ENCODE measurements at regions not wholly inside any gene's neighbourhood (a gene's known extent, or its start where the extent isn't known, plus 50 kb on each side); places are given as distances from the start of the nearest gene placed in this dataset.

DNA sequence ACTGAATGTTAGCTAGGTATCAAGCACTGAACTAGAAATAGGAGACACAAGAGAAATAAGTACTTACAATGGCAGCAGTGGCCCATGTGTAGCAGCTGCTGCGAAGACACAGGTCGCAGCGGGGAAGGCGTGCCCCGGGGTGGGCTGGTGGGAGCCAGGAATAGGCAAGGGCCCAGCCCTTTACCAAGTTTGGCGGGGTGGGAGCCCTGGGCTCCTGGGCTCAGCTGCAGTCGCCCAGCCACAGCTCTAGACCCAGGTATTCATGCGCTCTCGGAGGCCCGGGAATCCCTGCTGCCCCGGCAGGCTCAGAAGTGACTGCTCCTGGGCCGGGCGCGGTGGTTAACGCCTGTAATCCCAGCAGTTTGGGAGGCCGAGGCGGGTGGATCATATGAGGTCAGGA lies 1287.3 kb downstream of the CNTNAP5 start:
- H3K4ac ChIP-seq (ENCODE audit: low read depth, low read length), result no peak overlapping the region
- no TSS peak for BruUV-seq (replicated peaks)
- DNase-seq, result no peak

More for the DNA sequence above, 1287.3 kb downstream of the CNTNAP5 start:
- no peaks in the 10 kb centered on the region for H3K36me3 ChIP-seq (ENCODE audit: control insufficient read depth, insufficient read depth, low read length)
- POLR2A ChIA-PET (ENCODE audit: unreplicated experiment), result no interaction called here
- no peaks in the 10 kb centered on the region for H3K9me1 ChIP-seq (ENCODE audit: insufficient read depth, low read length)
- H4K91ac ChIP-seq (ENCODE audit: insufficient read depth, low read depth, low read length), result no peak overlapping the region
- no peak overlapping the region for H3K56ac ChIP-seq (ENCODE audit: extremely low read depth, insufficient read depth, low read length)
- no peak overlapping the region for H2BK5ac ChIP-seq (ENCODE audit: low read depth, low read length, poor library complexity, severe bottlenecking)
- in situ Hi-C loops (cut with MboI; ENCODE audit: low sequenced_read_pairs), result no loop called here
- no peaks in the 10 kb centered on the region for H3K79me1 ChIP-seq (ENCODE audit: low read depth in 1 of 2, low read length in 2 of 2)
- no peak overlapping the region for H2AK5ac ChIP-seq (ENCODE audit: low read depth, low read length)
- no peaks in the 10 kb centered on the region for H3K4me1 ChIP-seq (ENCODE audit: control insufficient read depth, insufficient read depth, low read length)
- H3K9me3 ChIP-seq (ENCODE audit: control insufficient read depth, insufficient read depth, low read length), result peaks cover 6% of the 10 kb centered on the region
- no peak overlapping the region for H3K4me2 ChIP-seq (ENCODE audit: low read depth, low read length)
- no peak overlapping the region for H3K18ac ChIP-seq (ENCODE audit: low read depth, low read length)
- H3K14ac ChIP-seq (replicated peaks; ENCODE audit: low read depth, low read length), result no peak overlapping the region
- no peak overlapping the region for H4K5ac ChIP-seq (ENCODE audit: low read depth, low read length)
- no peaks in the 10 kb centered on the region for H4K20me1 ChIP-seq (ENCODE audit: insufficient read depth, low read length)
- H2AFZ ChIP-seq (replicated peaks; ENCODE audit: low read length, poor library complexity), result no peak overlapping the region
- no peak overlapping the region for H3K9ac ChIP-seq (ENCODE audit: low read depth, low read length)
- no peak overlapping the region for H2AK9ac ChIP-seq (replicated peaks; ENCODE audit: low read depth, low read length, poor library complexity)
- TF ChIP-seq NFE2L2 (IDR thresholded peaks at IDR 0.05; ENCODE audit: low read depth, low read length) (no peak), CHD1 (IDR thresholded peaks at IDR 0.05; ENCODE audit: low read depth, low read length) (no peak), BHLHE40 (IDR thresholded peaks at IDR 0.05; ENCODE audit: low read depth, low read length) (no peak), POLR2A (IDR thresholded peaks at IDR 0.05; ENCODE audit: low read depth, low read length) (no peak), SMC3 (IDR thresholded peaks at IDR 0.05; ENCODE audit: low read depth, low read length) (no peak), FOS (IDR thresholded peaks at IDR 0.05; ENCODE audit: low read depth, low read length) (no peak), RAD21 (IDR thresholded peaks at IDR 0.05; ENCODE audit: low read length) (no peak), MAZ (IDR thresholded peaks at IDR 0.05; ENCODE audit: borderline replicate concordance, low read depth, low read length) (no peak), RFX5 (IDR thresholded peaks at IDR 0.05; ENCODE audit: low read depth, low read length) (no peak)
- TF ChIP-seq, protein P1, sequence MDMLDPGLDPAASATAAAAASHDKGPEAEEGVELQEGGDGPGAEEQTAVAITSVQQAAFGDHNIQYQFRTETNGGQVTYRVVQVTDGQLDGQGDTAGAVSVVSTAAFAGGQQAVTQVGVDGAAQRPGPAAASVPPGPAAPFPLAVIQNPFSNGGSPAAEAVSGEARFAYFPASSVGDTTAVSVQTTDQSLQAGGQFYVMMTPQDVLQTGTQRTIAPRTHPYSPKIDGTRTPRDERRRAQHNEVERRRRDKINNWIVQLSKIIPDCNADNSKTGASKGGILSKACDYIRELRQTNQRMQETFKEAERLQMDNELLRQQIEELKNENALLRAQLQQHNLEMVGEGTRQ (IDR thresholded peaks at IDR 0.05; ENCODE audit: low read depth, low read length), result no peak
- TF ChIP-seq, protein P2, sequence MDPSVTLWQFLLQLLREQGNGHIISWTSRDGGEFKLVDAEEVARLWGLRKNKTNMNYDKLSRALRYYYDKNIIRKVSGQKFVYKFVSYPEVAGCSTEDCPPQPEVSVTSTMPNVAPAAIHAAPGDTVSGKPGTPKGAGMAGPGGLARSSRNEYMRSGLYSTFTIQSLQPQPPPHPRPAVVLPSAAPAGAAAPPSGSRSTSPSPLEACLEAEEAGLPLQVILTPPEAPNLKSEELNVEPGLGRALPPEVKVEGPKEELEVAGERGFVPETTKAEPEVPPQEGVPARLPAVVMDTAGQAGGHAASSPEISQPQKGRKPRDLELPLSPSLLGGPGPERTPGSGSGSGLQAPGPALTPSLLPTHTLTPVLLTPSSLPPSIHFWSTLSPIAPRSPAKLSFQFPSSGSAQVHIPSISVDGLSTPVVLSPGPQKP (IDR thresholded peaks at IDR 0.05; ENCODE audit: borderline replicate concordance, low read depth, low read length), result no peak
- TF ChIP-seq, protein P3, sequence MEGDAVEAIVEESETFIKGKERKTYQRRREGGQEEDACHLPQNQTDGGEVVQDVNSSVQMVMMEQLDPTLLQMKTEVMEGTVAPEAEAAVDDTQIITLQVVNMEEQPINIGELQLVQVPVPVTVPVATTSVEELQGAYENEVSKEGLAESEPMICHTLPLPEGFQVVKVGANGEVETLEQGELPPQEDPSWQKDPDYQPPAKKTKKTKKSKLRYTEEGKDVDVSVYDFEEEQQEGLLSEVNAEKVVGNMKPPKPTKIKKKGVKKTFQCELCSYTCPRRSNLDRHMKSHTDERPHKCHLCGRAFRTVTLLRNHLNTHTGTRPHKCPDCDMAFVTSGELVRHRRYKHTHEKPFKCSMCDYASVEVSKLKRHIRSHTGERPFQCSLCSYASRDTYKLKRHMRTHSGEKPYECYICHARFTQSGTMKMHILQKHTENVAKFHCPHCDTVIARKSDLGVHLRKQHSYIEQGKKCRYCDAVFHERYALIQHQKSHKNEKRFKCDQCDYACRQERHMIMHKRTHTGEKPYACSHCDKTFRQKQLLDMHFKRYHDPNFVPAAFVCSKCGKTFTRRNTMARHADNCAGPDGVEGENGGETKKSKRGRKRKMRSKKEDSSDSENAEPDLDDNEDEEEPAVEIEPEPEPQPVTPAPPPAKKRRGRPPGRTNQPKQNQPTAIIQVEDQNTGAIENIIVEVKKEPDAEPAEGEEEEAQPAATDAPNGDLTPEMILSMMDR (conservative IDR thresholded peaks at IDR 0.05; ENCODE audit: low read depth, low read length), result no peak
- no peak overlapping the region for H3K23ac ChIP-seq (ENCODE audit: low read depth, low read length)
- H3K4me3 ChIP-seq (ENCODE audit: insufficient read depth, low read depth, low read length), result no peak overlapping the region
- CTCF ChIA-PET, result no interaction called here
- dilution Hi-C loops (cut with HindIII; ENCODE audit: low sequenced_read_pairs, unreplicated experiment), result no loop called here
- WGBS, 2 experiments (ENCODE audit: extremely low coverage in 2 of 2, insufficient read length in 1 of 2), result no CpG with 5 or more reads among the region's 17 CpGs
- H2BK120ac ChIP-seq (ENCODE audit: low read depth, low read length), result no peak overlapping the region
- no peak overlapping the region for H2BK20ac ChIP-seq (ENCODE audit: low read depth, low read length)
- H3K27me3 ChIP-seq (ENCODE audit: control insufficient read depth, insufficient read depth, low read length), result no peaks in the 10 kb centered on the region
- no peak for ATAC-seq (ENCODE audit: low read depth)
- intact Hi-C loops (cut with micrococcal nuclease), result no loop called here
- no peak overlapping the region for H3K27ac ChIP-seq (ENCODE audit: insufficient read depth, low read length)
- no peak overlapping the region for H4K8ac ChIP-seq (ENCODE audit: low read depth in 2 of 2, low read length in 2 of 2)
- no peak overlapping the region for H2BK15ac ChIP-seq (ENCODE audit: low read depth, low read length)

Data from IMR-90 (cell line).